SJSA1 (cell line): ENCODE measurements at regions not wholly inside any gene's neighbourhood (a gene's known extent, or its start where the extent isn't known, plus 50 kb on each side); places are given as distances from the start of the nearest gene placed in this dataset.
A peak's percentile ranks its signal among the peaks of the same experiment; 100 is the strongest.

Source experiments
- DNase-seq, 2 experiments: peaks; one replicate each; pipeline ENCODE4 v3.0.0-alpha.2; 2015 to 2020; ENCODE audit warnings: low spot score in 2 of 2, low read depth in 1 of 2
- H3K27ac ChIP-seq: fragments of 250-450 bp; sonication (Bioruptor Pico); 2 replicates; pipeline ENCODE4 v1.5.1; 2020; ENCODE audit warnings: mild to moderate bottlenecking, moderate library complexity
- H3K27me3 ChIP-seq: fragments of 250-450 bp; sonication (Bioruptor Pico); replicated peaks from 2 replicates; pipeline ENCODE4 v1.5.1; 2020; ENCODE audit warnings: mild to moderate bottlenecking, moderate library complexity
- H3K36me3 ChIP-seq: fragments of 250-450 bp; sonication (Bioruptor Pico); 2 replicates; pipeline ENCODE4 v1.5.1; 2020; ENCODE audit warnings: mild to moderate bottlenecking
- H3K4me1 ChIP-seq: fragments of 250-450 bp; sonication (Bioruptor Pico); replicated peaks from 2 replicates; pipeline ENCODE4 v1.6.1; 2021; ENCODE audit warnings: mild to moderate bottlenecking
- H3K4me3 ChIP-seq: fragments of 250-450 bp; sonication (Bioruptor Pico); 2 replicates; pipeline ENCODE4 v1.5.1; 2020; ENCODE audit warnings: mild to moderate bottlenecking
- H3K9me3 ChIP-seq: fragments of 250-450 bp; sonication (Bioruptor Pico); replicated peaks from 2 replicates; pipeline ENCODE4 v1.5.1; 2020; ENCODE audit warnings: mild to moderate bottlenecking

- Histone ChIP-seq H3K4me1 (no peaks in the 10 kb centered on the region), H3K27ac (no peak overlapping the region), H3K4me3 (no peak overlapping the region), H3K9me3 (peaks cover 3% of the 10 kb centered on the region; the same call in 1 of the 2 replicates), H3K27me3 (no peaks in the 10 kb centered on the region), H3K36me3 (no peaks in the 10 kb centered on the region)
- DNase-seq: no peak
These were observed 212.1 kb upstream of the NRXN1 start for GRCh38 chr2:51243892-51244535.

GRCh38 chr2:51237626-51238271 lies 205.8 kb upstream of the NRXN1 start:
- H3K9me3 ChIP-seq: no peaks in the 10 kb centered on the region
- H3K27me3 ChIP-seq: no peaks in the 10 kb centered on the region
- no peak overlapping the region for H3K4me3 ChIP-seq
- H3K4me1 ChIP-seq: no peaks in the 10 kb centered on the region
- no peak overlapping the region for H3K27ac ChIP-seq
- DNase-seq: no peak
- no peaks in the 10 kb centered on the region for H3K36me3 ChIP-seq

GRCh38 chr2:51232027-51232426 lies 200.1 kb upstream of the NRXN1 start:
- Histone ChIP-seq H3K27ac (no peak overlapping the region), H3K4me3 (no peak overlapping the region), H3K36me3 (no peaks in the 10 kb centered on the region), H3K27me3 (no peaks in the 10 kb centered on the region), H3K4me1 (no peaks in the 10 kb centered on the region), H3K9me3 (peaks cover 2% of the 10 kb centered on the region; the same call in 1 of the 2 replicates)
- no peak for DNase-seq

- Histone ChIP-seq H3K9me3 (peaks cover 2% of the 10 kb centered on the region; the same call in 1 of the 2 replicates), H3K27me3 (no peaks in the 10 kb centered on the region), H3K36me3 (no peaks in the 10 kb centered on the region), H3K27ac (no peak overlapping the region), H3K4me1 (no peaks in the 10 kb centered on the region), H3K4me3 (no peak overlapping the region)
- DNase-seq: no peak
These were observed 199.1 kb upstream of the NRXN1 start for GRCh38 chr2:51231071-51231470.

GRCh38 chr2:51225377-51225776 lies 193.4 kb upstream of the NRXN1 start:
- no peak for DNase-seq
- Histone ChIP-seq H3K27me3 (no peaks in the 10 kb centered on the region), H3K4me3 (no peak overlapping the region), H3K36me3 (no peaks in the 10 kb centered on the region), H3K4me1 (no peaks in the 10 kb centered on the region), H3K27ac (no peak overlapping the region), H3K9me3 (peaks cover 8% of the 10 kb centered on the region; the same call in 1 of the 2 replicates)

GRCh38 chr2:51224790-51225189 lies 192.9 kb upstream of the NRXN1 start:
- H3K27me3 ChIP-seq: no peaks in the 10 kb centered on the region
- H3K4me3 ChIP-seq: no peak overlapping the region
- no peak overlapping the region for H3K27ac ChIP-seq
- H3K9me3 ChIP-seq: peaks cover 8% of the 10 kb centered on the region; the same call in 1 of the 2 replicates
- DNase-seq: no peak
- no peaks in the 10 kb centered on the region for H3K4me1 ChIP-seq
- H3K36me3 ChIP-seq: no peaks in the 10 kb centered on the region

- H3K27ac ChIP-seq: no peak overlapping the region
- no peak for DNase-seq
- no peaks in the 10 kb centered on the region for H3K27me3 ChIP-seq
- H3K36me3 ChIP-seq: no peaks in the 10 kb centered on the region
- no peaks in the 10 kb centered on the region for H3K4me1 ChIP-seq
- peaks cover 5% of the 10 kb centered on the region; the same call in 1 of the 2 replicates for H3K9me3 ChIP-seq
- no peak overlapping the region for H3K4me3 ChIP-seq
These were observed 190.2 kb upstream of the NRXN1 start for GRCh38 chr2:51222106-51222505.

- H3K36me3 ChIP-seq: no peaks in the 10 kb centered on the region
- DNase-seq: no peak
- H3K4me3 ChIP-seq: no peak overlapping the region
- H3K27ac ChIP-seq: no peak overlapping the region
- peaks cover 3% of the 10 kb centered on the region; the same call in 1 of the 2 replicates for H3K9me3 ChIP-seq
- no peaks in the 10 kb centered on the region for H3K4me1 ChIP-seq
- H3K27me3 ChIP-seq: no peaks in the 10 kb centered on the region
These were observed 188.7 kb upstream of the NRXN1 start for GRCh38 chr2:51220606-51221005.

GRCh38 chr2:51220080-51220479 lies 188.1 kb upstream of the NRXN1 start:
- no peak overlapping the region for H3K27ac ChIP-seq
- H3K36me3 ChIP-seq: no peaks in the 10 kb centered on the region
- H3K4me1 ChIP-seq: no peaks in the 10 kb centered on the region
- DNase-seq: no peak
- H3K27me3 ChIP-seq: no peaks in the 10 kb centered on the region
- H3K4me3 ChIP-seq: no peak overlapping the region
- H3K9me3 ChIP-seq: no peaks in the 10 kb centered on the region; the same call in 1 of the 2 replicates

GRCh38 chr2:51219468-51219867 lies 187.5 kb upstream of the NRXN1 start:
- no peaks in the 10 kb centered on the region for H3K27me3 ChIP-seq
- H3K36me3 ChIP-seq: no peaks in the 10 kb centered on the region
- H3K9me3 ChIP-seq: no peaks in the 10 kb centered on the region; the same call in 1 of the 2 replicates
- no peak overlapping the region for H3K4me3 ChIP-seq
- no peaks in the 10 kb centered on the region for H3K4me1 ChIP-seq
- DNase-seq: peak in 1 of 2 experiments; percentile 3
- H3K27ac ChIP-seq: no peak overlapping the region

- H3K4me3 ChIP-seq: no peak overlapping the region
These were observed 186.1 kb upstream of the NRXN1 start for GRCh38 chr2:51218047-51218446.

GRCh38 chr2:51213826-51214225 lies 181.9 kb upstream of the NRXN1 start:
- no peak for DNase-seq

More at GRCh38 chr2:51218047-51218446, 186.1 kb upstream of the NRXN1 start:
- DNase-seq: no peak
- no peaks in the 10 kb centered on the region for H3K27me3 ChIP-seq
- no peaks in the 10 kb centered on the region for H3K36me3 ChIP-seq
- H3K4me1 ChIP-seq: no peaks in the 10 kb centered on the region
- H3K27ac ChIP-seq: no peak overlapping the region
- H3K9me3 ChIP-seq: no peaks in the 10 kb centered on the region; the same call in 1 of the 2 replicates

GRCh38 chr2:51212374-51212773 lies 180.4 kb upstream of the NRXN1 start:
- Histone ChIP-seq H3K4me1 (no peaks in the 10 kb centered on the region), H3K36me3 (no peaks in the 10 kb centered on the region), H3K27ac (no peak overlapping the region), H3K4me3 (no peak overlapping the region), H3K27me3 (no peaks in the 10 kb centered on the region), H3K9me3 (no peaks in the 10 kb centered on the region)
- no peak for DNase-seq

More at GRCh38 chr2:51213826-51214225, 181.9 kb upstream of the NRXN1 start:
- Histone ChIP-seq H3K9me3 (no peaks in the 10 kb centered on the region), H3K27ac (no peak overlapping the region), H3K36me3 (no peaks in the 10 kb centered on the region), H3K4me1 (no peaks in the 10 kb centered on the region), H3K27me3 (no peaks in the 10 kb centered on the region), H3K4me3 (no peak overlapping the region)

- DNase-seq: no peak
- H3K36me3 ChIP-seq: no peaks in the 10 kb centered on the region
- H3K27me3 ChIP-seq: no peaks in the 10 kb centered on the region
- H3K4me3 ChIP-seq: no peak overlapping the region
- H3K4me1 ChIP-seq: no peaks in the 10 kb centered on the region
- no peak overlapping the region for H3K27ac ChIP-seq
- no peaks in the 10 kb centered on the region for H3K9me3 ChIP-seq
These were observed 176.6 kb upstream of the NRXN1 start for GRCh38 chr2:51208521-51208920.
